ENCODE measurements at regions not wholly inside any gene's neighbourhood (a gene's known extent, or its start where the extent isn't known, plus 50 kb on each side); places are given as distances from the start of the nearest gene placed in this dataset.

GRCh38 chr10:123287594-123288247 is 133.5 kb downstream of the BUB3 start:
- Mint-ChIP-seq H3K36me3 (peaks cover 25% of the 10 kb centered on the region), H3K27ac (no peak overlapping the region), H3K4me3 (no peak overlapping the region), H3K4me1 (no peaks in the 10 kb centered on the region), H3K27me3 (peaks cover 8% of the 10 kb centered on the region), H3K9me3 (no peaks in the 10 kb centered on the region)
- peak; percentile 56 for ATAC-seq

GRCh38 chr10:123289432-123289831 is 135.2 kb downstream of the BUB3 start:
- no peak for ATAC-seq
- no peaks in the 10 kb centered on the region for H3K9me3 Mint-ChIP-seq
- no peak overlapping the region for H3K4me3 Mint-ChIP-seq
- H3K4me1 Mint-ChIP-seq = no peaks in the 10 kb centered on the region
- H3K36me3 Mint-ChIP-seq = peaks cover 18% of the 10 kb centered on the region
- peaks cover 8% of the 10 kb centered on the region for H3K27me3 Mint-ChIP-seq
- no peak overlapping the region for H3K27ac Mint-ChIP-seq

GRCh38 chr10:123294109-123294508 is 139.9 kb downstream of the BUB3 start:
- Mint-ChIP-seq H3K27ac (no peak overlapping the region), H3K27me3 (no peaks in the 10 kb centered on the region), H3K4me3 (no peak overlapping the region), H3K36me3 (peaks cover 10% of the 10 kb centered on the region), H3K9me3 (no peaks in the 10 kb centered on the region), H3K4me1 (no peaks in the 10 kb centered on the region)
- no peak for ATAC-seq

GRCh38 chr10:123294886-123295285 is 140.7 kb downstream of the BUB3 start:
- Mint-ChIP-seq H3K27me3 (no peaks in the 10 kb centered on the region), H3K27ac (no peak overlapping the region), H3K4me3 (no peak overlapping the region), H3K4me1 (no peaks in the 10 kb centered on the region), H3K36me3 (peaks cover 8% of the 10 kb centered on the region), H3K9me3 (no peaks in the 10 kb centered on the region)
- ATAC-seq = no peak

GRCh38 chr10:123295644-123296043 is 141.4 kb downstream of the BUB3 start:
- Mint-ChIP-seq H3K36me3 (peaks cover under 1% of the 10 kb centered on the region), H3K27me3 (no peaks in the 10 kb centered on the region), H3K4me3 (no peak overlapping the region), H3K4me1 (no peaks in the 10 kb centered on the region), H3K9me3 (no peaks in the 10 kb centered on the region), H3K27ac (no peak overlapping the region)
- ATAC-seq = no peak

- H3K4me3 Mint-ChIP-seq = no peak overlapping the region
- H3K36me3 Mint-ChIP-seq = no peaks in the 10 kb centered on the region
- no peak for ATAC-seq
These were observed 143.0 kb downstream of the BUB3 start for GRCh38 chr10:123297175-123297574.

GRCh38 chr10:123298583-123298982 is 144.4 kb downstream of the BUB3 start:
- Mint-ChIP-seq H3K36me3 (no peaks in the 10 kb centered on the region), H3K9me3 (no peaks in the 10 kb centered on the region), H3K4me3 (no peak overlapping the region), H3K27ac (no peak overlapping the region), H3K27me3 (no peaks in the 10 kb centered on the region), H3K4me1 (no peaks in the 10 kb centered on the region)
- ATAC-seq = no peak

More at GRCh38 chr10:123297175-123297574, 143.0 kb downstream of the BUB3 start:
- no peak overlapping the region for H3K27ac Mint-ChIP-seq
- H3K27me3 Mint-ChIP-seq = no peaks in the 10 kb centered on the region
- no peaks in the 10 kb centered on the region for H3K9me3 Mint-ChIP-seq
- no peaks in the 10 kb centered on the region for H3K4me1 Mint-ChIP-seq

- Mint-ChIP-seq H3K36me3 (no peaks in the 10 kb centered on the region), H3K4me1 (no peaks in the 10 kb centered on the region), H3K27ac (no peak overlapping the region), H3K4me3 (no peak overlapping the region), H3K27me3 (no peaks in the 10 kb centered on the region), H3K9me3 (no peaks in the 10 kb centered on the region)
- no peak for ATAC-seq
These were observed 145.4 kb downstream of the BUB3 start for GRCh38 chr10:123299598-123299997.

GRCh38 chr10:123301077-123301857 is 147.1 kb downstream of the BUB3 start:
- Mint-ChIP-seq H3K4me3 (no peak overlapping the region), H3K9me3 (no peaks in the 10 kb centered on the region), H3K27ac (no peak overlapping the region), H3K4me1 (no peaks in the 10 kb centered on the region), H3K36me3 (no peaks in the 10 kb centered on the region), H3K27me3 (no peaks in the 10 kb centered on the region)
- ATAC-seq = no peak

- Mint-ChIP-seq H3K36me3 (no peaks in the 10 kb centered on the region), H3K27ac (no peak overlapping the region), H3K27me3 (no peaks in the 10 kb centered on the region), H3K4me3 (no peak overlapping the region), H3K9me3 (no peaks in the 10 kb centered on the region), H3K4me1 (no peaks in the 10 kb centered on the region)
- no peak for ATAC-seq
These were observed 149.6 kb downstream of the BUB3 start for GRCh38 chr10:123303581-123304337.

- no peaks in the 10 kb centered on the region for H3K36me3 Mint-ChIP-seq
- no peak overlapping the region for H3K27ac Mint-ChIP-seq
- no peaks in the 10 kb centered on the region for H3K27me3 Mint-ChIP-seq
- no peaks in the 10 kb centered on the region for H3K4me1 Mint-ChIP-seq
- no peak overlapping the region for H3K4me3 Mint-ChIP-seq
- H3K9me3 Mint-ChIP-seq = no peaks in the 10 kb centered on the region
- ATAC-seq = no peak
These were observed 151.5 kb downstream of the BUB3 start for GRCh38 chr10:123305671-123306070.

- Mint-ChIP-seq H3K9me3 (no peaks in the 10 kb centered on the region), H3K27ac (no peak overlapping the region), H3K36me3 (no peaks in the 10 kb centered on the region), H3K27me3 (no peaks in the 10 kb centered on the region), H3K4me3 (no peak overlapping the region), H3K4me1 (no peaks in the 10 kb centered on the region)
- no peak for ATAC-seq
These were observed 152.1 kb downstream of the BUB3 start for GRCh38 chr10:123306290-123306689.

GRCh38 chr10:123309731-123310130 is 155.5 kb downstream of the BUB3 start:
- H3K4me3 Mint-ChIP-seq = no peak overlapping the region
- no peaks in the 10 kb centered on the region for H3K9me3 Mint-ChIP-seq
- no peaks in the 10 kb centered on the region for H3K4me1 Mint-ChIP-seq
- H3K27me3 Mint-ChIP-seq = no peaks in the 10 kb centered on the region
- no peaks in the 10 kb centered on the region for H3K36me3 Mint-ChIP-seq
- no peak for ATAC-seq
- H3K27ac Mint-ChIP-seq = no peak overlapping the region

- ATAC-seq = no peak
- no peaks in the 10 kb centered on the region for H3K9me3 Mint-ChIP-seq
- no peak overlapping the region for H3K27ac Mint-ChIP-seq
- no peaks in the 10 kb centered on the region for H3K36me3 Mint-ChIP-seq
- H3K4me1 Mint-ChIP-seq = no peaks in the 10 kb centered on the region
- H3K4me3 Mint-ChIP-seq = no peak overlapping the region
- H3K27me3 Mint-ChIP-seq = no peaks in the 10 kb centered on the region
These were observed 162.6 kb downstream of the BUB3 start for GRCh38 chr10:123316776-123317175.

- peak overlapping the region; percentile 4 for H3K27ac Mint-ChIP-seq
- no peaks in the 10 kb centered on the region for H3K9me3 Mint-ChIP-seq
- H3K36me3 Mint-ChIP-seq = no peaks in the 10 kb centered on the region
- peak; percentile 52 for ATAC-seq
- no peaks in the 10 kb centered on the region for H3K4me1 Mint-ChIP-seq
- H3K4me3 Mint-ChIP-seq = no peak overlapping the region
- H3K27me3 Mint-ChIP-seq = no peaks in the 10 kb centered on the region
These were observed 164.3 kb downstream of the BUB3 start for GRCh38 chr10:123318516-123318915.
